Right lung (tissue), 2 donors: ENCODE measurements at regions not wholly inside any gene's neighbourhood (a gene's known extent, or its start where the extent isn't known, plus 50 kb on each side); places are given as distances from the start of the nearest gene placed in this dataset.
A peak's percentile ranks its signal among the peaks of the same experiment; 100 is the strongest.

Experiments used
- DNase-seq, 2 donors: peaks; one replicate each; pipeline ENCODE4 v3.0.0-alpha.2; 2013

GRCh38 chr11:119547511-119547910 lies 124.5 kb upstream of the THY1 start:
- DNase-seq, result no peak

- DNase-seq, result no peak
Observed at GRCh38 chr11:119545978-119546915, 123.3 kb upstream of the THY1 start.

GRCh38 chr11:119540370-119541125 lies 117.6 kb upstream of the THY1 start:
- DNase-seq, result no peak

GRCh38 chr11:119539583-119539982 lies 116.6 kb upstream of the THY1 start:
- no peak for DNase-seq

GRCh38 chr11:119538753-119539152 lies 115.8 kb upstream of the THY1 start:
- no peak for DNase-seq

GRCh38 chr11:119537306-119538253 lies 114.6 kb upstream of the THY1 start:
- DNase-seq, result no peak

- DNase-seq, result no peak
Observed at GRCh38 chr11:119536801-119537200, 113.8 kb upstream of the THY1 start.

- DNase-seq, result peak in 1 of 2 donors; percentile 15
Observed at GRCh38 chr11:119533921-119534736, 111.2 kb upstream of the THY1 start.

GRCh38 chr11:119533462-119533861 lies 110.5 kb upstream of the THY1 start:
- DNase-seq, result no peak

GRCh38 chr11:119532551-119532950 lies 109.6 kb upstream of the THY1 start:
- DNase-seq, result no peak

- DNase-seq, result no peak
Observed at GRCh38 chr11:119531623-119532022, 108.7 kb upstream of the THY1 start.

- no peak for DNase-seq
Observed at GRCh38 chr11:119531056-119531455, 108.1 kb upstream of the THY1 start.

GRCh38 chr11:119530509-119530908 lies 107.5 kb upstream of the THY1 start:
- no peak for DNase-seq

- no peak for DNase-seq
Observed at GRCh38 chr11:119529936-119530335, 107.0 kb upstream of the THY1 start.

- DNase-seq, result no peak
Observed at GRCh38 chr11:119529063-119529845, 106.3 kb upstream of the THY1 start.

GRCh38 chr11:119525867-119526196 lies 102.9 kb upstream of the THY1 start:
- no peak for DNase-seq

GRCh38 chr11:119525180-119525866 lies 102.4 kb upstream of the THY1 start:
- no peak for DNase-seq

GRCh38 chr11:119523539-119524157 lies 100.7 kb upstream of the THY1 start:
- no peak for DNase-seq

GRCh38 chr11:119522609-119523008 lies 99.6 kb upstream of the THY1 start:
- DNase-seq, result no peak
